Peyer's patch (tissue), 4 donors: ENCODE measurements at regions not wholly inside any gene's neighbourhood (a gene's known extent, or its start where the extent isn't known, plus 50 kb on each side); places are given as distances from the start of the nearest gene placed in this dataset.

Experiments used
- CTCF ChIP-seq, 6 experiments: fragments of 450-650 bp in 4 of 6; fragments of 200-600 bp in 2 of 6; sonication (generic) in 1 of 6; IDR thresholded peaks; one replicate each; pipeline ENCODE4 v1.5.1; 2017 to 2019; ENCODE audit warnings: antibody characterized with exemption in 6 of 6, mild to moderate bottlenecking in 3 of 6, moderate library complexity in 1 of 6
- POLR2A ChIP-seq, 2 donors: fragments of 450-650 bp; IDR thresholded peaks; one replicate each; pipeline ENCODE4 v1.5.1; 2017; ENCODE audit warnings: antibody characterized with exemption in 2 of 2, mild to moderate bottlenecking in 2 of 2, moderate library complexity in 2 of 2

DNA sequence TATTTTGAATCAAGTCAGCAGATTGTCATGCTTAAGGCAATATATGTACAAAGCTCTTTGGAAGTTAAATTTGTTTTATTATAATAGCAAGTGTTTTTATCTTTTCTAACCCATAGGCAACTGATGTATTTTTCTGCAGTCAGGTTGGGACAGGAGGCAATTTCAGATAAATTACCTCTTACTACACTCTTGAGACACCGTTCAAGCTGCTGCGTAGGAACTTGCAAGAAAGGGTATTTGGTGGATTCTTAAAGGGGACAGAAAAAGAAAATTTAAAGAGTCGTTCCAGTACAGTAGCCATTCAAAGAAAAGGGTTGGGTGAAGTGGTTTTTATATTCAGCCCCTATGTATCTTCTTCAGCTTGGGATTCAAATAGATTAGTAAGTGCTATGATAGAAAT lies 112.4 kb upstream of the APC start:
- no peak for TF ChIP-seq POLR2A (IDR thresholded peaks at IDR 0.05)
- no peak for TF ChIP-seq CTCF (IDR thresholded peaks at IDR 0.05)
